ENCODE measurements at regions not wholly inside any gene's neighbourhood (a gene's known extent, or its start where the extent isn't known, plus 50 kb on each side); places are given as distances from the start of the nearest gene placed in this dataset.

- Mint-ChIP-seq H3K27ac (ENCODE audit: unreplicated experiment) (no peak overlapping the region), H3K9me3 (ENCODE audit: unreplicated experiment) (no peaks in the 10 kb centered on the region), H3K36me3 (ENCODE audit: low read depth, unreplicated experiment) (no peaks in the 10 kb centered on the region), H3K27me3 (ENCODE audit: unreplicated experiment) (peaks cover 2% of the 10 kb centered on the region), H3K4me3 (ENCODE audit: unreplicated experiment) (no peak overlapping the region), H3K4me1 (ENCODE audit: unreplicated experiment) (no peaks in the 10 kb centered on the region)
- no peak for DNase-seq (ENCODE audit: low spot score)
- TF ChIP-seq CTCF (IDR thresholded peaks at IDR 0.05; ENCODE audit: unreplicated experiment), result no peak
Measured at GRCh38 chr7:34392972-34393371, 265.0 kb upstream of the NPSR1 start.

- no peak for TF ChIP-seq CTCF (IDR thresholded peaks at IDR 0.05; ENCODE audit: unreplicated experiment)
- Mint-ChIP-seq H3K4me3 (ENCODE audit: unreplicated experiment) (no peak overlapping the region), H3K27ac (ENCODE audit: unreplicated experiment) (no peak overlapping the region), H3K36me3 (ENCODE audit: low read depth, unreplicated experiment) (no peaks in the 10 kb centered on the region), H3K27me3 (ENCODE audit: unreplicated experiment) (peaks cover under 1% of the 10 kb centered on the region), H3K4me1 (ENCODE audit: unreplicated experiment) (no peaks in the 10 kb centered on the region), H3K9me3 (ENCODE audit: unreplicated experiment) (no peaks in the 10 kb centered on the region)
- no peak for DNase-seq (ENCODE audit: low spot score)
Measured at GRCh38 chr7:34396437-34397064, 261.5 kb upstream of the NPSR1 start.

- no peaks in the 10 kb centered on the region for H3K4me1 Mint-ChIP-seq (ENCODE audit: unreplicated experiment)
Measured at GRCh38 chr7:34401776-34402175, 256.2 kb upstream of the NPSR1 start.

GRCh38 chr7:34406848-34407530 lies 251.0 kb upstream of the NPSR1 start:
- Mint-ChIP-seq H3K36me3 (ENCODE audit: low read depth, unreplicated experiment) (no peaks in the 10 kb centered on the region), H3K27me3 (ENCODE audit: unreplicated experiment) (no peaks in the 10 kb centered on the region), H3K4me1 (ENCODE audit: unreplicated experiment) (no peaks in the 10 kb centered on the region), H3K27ac (ENCODE audit: unreplicated experiment) (no peak overlapping the region), H3K4me3 (ENCODE audit: unreplicated experiment) (no peak overlapping the region), H3K9me3 (ENCODE audit: unreplicated experiment) (no peaks in the 10 kb centered on the region)
- no peak for TF ChIP-seq CTCF (IDR thresholded peaks at IDR 0.05; ENCODE audit: unreplicated experiment)
- no peak for DNase-seq (ENCODE audit: low spot score)

More at GRCh38 chr7:34401776-34402175, 256.2 kb upstream of the NPSR1 start:
- Mint-ChIP-seq H3K4me3 (ENCODE audit: unreplicated experiment) (no peak overlapping the region), H3K9me3 (ENCODE audit: unreplicated experiment) (no peaks in the 10 kb centered on the region), H3K27me3 (ENCODE audit: unreplicated experiment) (no peaks in the 10 kb centered on the region), H3K36me3 (ENCODE audit: low read depth, unreplicated experiment) (no peaks in the 10 kb centered on the region), H3K27ac (ENCODE audit: unreplicated experiment) (no peak overlapping the region)
- no peak for DNase-seq (ENCODE audit: low spot score)
- TF ChIP-seq CTCF (IDR thresholded peaks at IDR 0.05; ENCODE audit: unreplicated experiment), result no peak

GRCh38 chr7:34407586-34407985 lies 250.4 kb upstream of the NPSR1 start:
- Mint-ChIP-seq H3K27ac (ENCODE audit: unreplicated experiment) (no peak overlapping the region), H3K4me3 (ENCODE audit: unreplicated experiment) (no peak overlapping the region)

More at GRCh38 chr7:34407586-34407985, 250.4 kb upstream of the NPSR1 start:
- no peaks in the 10 kb centered on the region for H3K4me1 Mint-ChIP-seq (ENCODE audit: unreplicated experiment)
- H3K36me3 Mint-ChIP-seq (ENCODE audit: low read depth, unreplicated experiment), result no peaks in the 10 kb centered on the region
- H3K27me3 Mint-ChIP-seq (ENCODE audit: unreplicated experiment), result no peaks in the 10 kb centered on the region
- H3K9me3 Mint-ChIP-seq (ENCODE audit: unreplicated experiment), result no peaks in the 10 kb centered on the region
- DNase-seq (ENCODE audit: low spot score), result no peak
- TF ChIP-seq CTCF (IDR thresholded peaks at IDR 0.05; ENCODE audit: unreplicated experiment), result no peak

Measured in endothelial cell (in vitro differentiated cells).